AG04450 (cell line): ENCODE measurements at regions not wholly inside any gene's neighbourhood (a gene's known extent, or its start where the extent isn't known, plus 50 kb on each side); places are given as distances from the start of the nearest gene placed in this dataset.

Experiments
- CTCF ChIA-PET: fragments of 300-600, 350-600 bp; formaldehyde crosslinking; extraction: SDS; loops from one replicate; lab custom pipeline; 2022; ENCODE audit warnings: antibody characterized with exemption, inconsistent platforms; lab: Charles Lee
- POLR2A ChIA-PET: fragments of 350-600 bp; formaldehyde crosslinking; extraction: SDS; loops from one replicate; lab custom pipeline; 2021; ENCODE audit warnings: antibody characterized with exemption, inconsistent platforms; lab: Yijun Ruan, JAX
- DNase-seq: peaks from one replicate; pipeline ENCODE4 v3.0.0-alpha.2; 2011; ENCODE audit warnings: low read depth, low spot score
- H3K27ac ChIP-seq: one replicate; pipeline ENCODE4 v1.5.1; 2012; ENCODE audit warnings: low read depth, low read length, control low read depth
- H3K27me3 ChIP-seq: one replicate; pipeline ENCODE4 v1.6.0; 2012; ENCODE audit warnings: low read length; ENCODE audit not compliant: control insufficient read depth, insufficient read depth
- H3K4me3 ChIP-seq: 2 replicates; pipeline ENCODE4 v1.5.1; 2011; ENCODE audit warnings: mild to moderate bottlenecking, low read depth, low read length, control low read depth
- H3K9me3 ChIP-seq: 2 replicates; pipeline ENCODE4 v1.5.1; 2012; ENCODE audit warnings: low read length; ENCODE audit not compliant: control insufficient read depth, insufficient read depth
- TF ChIP-seq, protein P1 (sequence below): IDR thresholded peaks from 2 replicates; pipeline ENCODE4 v1.5.1; 2011; ENCODE audit warnings: low read depth, low read length, control low read depth, inconsistent platforms

DNA sequence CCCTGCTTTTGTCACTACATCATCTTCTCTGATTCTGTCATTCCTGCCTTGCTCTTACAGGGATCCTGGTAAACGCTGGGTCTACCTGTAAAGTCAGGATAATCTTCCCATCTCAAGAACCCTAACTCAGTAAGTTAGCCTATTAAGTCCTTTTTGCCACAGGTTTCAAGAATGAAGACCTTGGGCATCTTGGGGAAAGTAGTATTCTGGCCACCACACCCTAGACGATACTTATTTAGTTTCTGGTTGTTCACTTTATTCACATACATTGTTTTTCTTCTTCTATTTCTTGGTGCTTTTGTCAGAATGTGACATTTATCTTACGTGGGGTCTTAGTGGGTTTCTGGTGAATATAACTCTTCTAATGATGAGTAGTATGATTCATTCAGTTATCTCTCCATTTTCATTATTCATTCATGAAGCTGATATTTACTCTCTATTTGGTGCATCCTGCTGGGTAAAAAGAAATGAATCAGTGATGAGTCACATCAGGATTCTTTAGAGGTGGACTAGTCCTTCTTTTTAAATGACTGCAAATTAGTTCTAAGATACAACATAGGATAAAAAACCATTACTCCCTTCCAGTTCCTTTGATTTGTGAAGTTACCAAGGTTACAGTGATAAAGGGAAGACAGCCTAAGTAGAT is 514.4 kb upstream of the B3GALT2 start:
- CTCF ChIA-PET = interaction anchor here (0.5 kb wide), 1 partner anchor 744 kb away, joined by 5 read pairs; no protein-coding TSS in a partner anchor
- no peak overlapping the region for H3K27ac ChIP-seq
- POLR2A ChIA-PET = interaction anchor here (0.7 kb wide), 1 partner anchor 30 kb away, joined by 5 read pairs; no protein-coding TSS in a partner anchor
- TF ChIP-seq, protein P1, sequence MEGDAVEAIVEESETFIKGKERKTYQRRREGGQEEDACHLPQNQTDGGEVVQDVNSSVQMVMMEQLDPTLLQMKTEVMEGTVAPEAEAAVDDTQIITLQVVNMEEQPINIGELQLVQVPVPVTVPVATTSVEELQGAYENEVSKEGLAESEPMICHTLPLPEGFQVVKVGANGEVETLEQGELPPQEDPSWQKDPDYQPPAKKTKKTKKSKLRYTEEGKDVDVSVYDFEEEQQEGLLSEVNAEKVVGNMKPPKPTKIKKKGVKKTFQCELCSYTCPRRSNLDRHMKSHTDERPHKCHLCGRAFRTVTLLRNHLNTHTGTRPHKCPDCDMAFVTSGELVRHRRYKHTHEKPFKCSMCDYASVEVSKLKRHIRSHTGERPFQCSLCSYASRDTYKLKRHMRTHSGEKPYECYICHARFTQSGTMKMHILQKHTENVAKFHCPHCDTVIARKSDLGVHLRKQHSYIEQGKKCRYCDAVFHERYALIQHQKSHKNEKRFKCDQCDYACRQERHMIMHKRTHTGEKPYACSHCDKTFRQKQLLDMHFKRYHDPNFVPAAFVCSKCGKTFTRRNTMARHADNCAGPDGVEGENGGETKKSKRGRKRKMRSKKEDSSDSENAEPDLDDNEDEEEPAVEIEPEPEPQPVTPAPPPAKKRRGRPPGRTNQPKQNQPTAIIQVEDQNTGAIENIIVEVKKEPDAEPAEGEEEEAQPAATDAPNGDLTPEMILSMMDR = no peak
- H3K27me3 ChIP-seq = no peaks in the 10 kb centered on the region
- no peak for DNase-seq
- H3K4me3 ChIP-seq = no peak overlapping the region
- H3K9me3 ChIP-seq = no peaks in the 10 kb centered on the region

DNA sequence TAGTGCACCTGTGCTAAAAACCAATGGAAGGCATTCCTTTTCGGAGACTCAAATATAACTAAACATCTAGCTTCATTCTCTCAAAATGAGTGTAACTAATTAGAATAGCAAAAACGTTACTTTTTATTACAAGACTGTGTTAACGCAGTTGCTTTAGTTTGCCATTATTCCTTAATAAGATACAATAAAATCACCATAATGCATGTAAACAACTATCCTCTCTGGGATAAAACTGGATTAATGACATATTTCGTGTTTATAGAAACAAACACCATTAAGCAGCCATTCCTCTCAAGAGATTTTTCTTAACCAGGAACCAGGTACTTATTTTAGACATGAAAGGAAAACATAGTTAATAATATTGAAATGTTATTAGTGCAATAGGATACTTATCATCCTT is 512.8 kb upstream of the B3GALT2 start:
- Histone ChIP-seq H3K9me3 (no peaks in the 10 kb centered on the region), H3K27me3 (no peaks in the 10 kb centered on the region), H3K4me3 (no peak overlapping the region), H3K27ac (no peak overlapping the region)
- DNase-seq = no peak
- ChIA-PET CTCF (no interaction called here), POLR2A (no interaction called here)
- TF ChIP-seq, protein P1 = no peak

DNA sequence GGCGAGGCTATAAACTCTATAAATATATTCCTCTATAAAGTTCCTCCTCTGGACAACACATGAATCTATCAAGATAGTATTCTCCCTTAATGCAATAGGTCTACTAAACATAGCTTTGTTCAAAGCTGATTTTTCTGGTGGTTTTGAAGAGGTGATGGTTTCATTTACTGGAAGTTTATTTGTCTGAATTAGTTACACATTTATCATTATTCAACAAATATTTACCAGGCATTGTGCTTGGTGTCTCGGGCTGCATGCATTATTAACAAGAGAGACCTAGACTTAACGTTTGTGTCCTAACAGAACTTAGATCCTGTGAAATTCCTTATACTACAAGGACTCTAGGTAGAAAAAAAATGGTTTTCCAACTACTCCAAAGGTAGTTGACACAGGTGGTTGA is 511.4 kb upstream of the B3GALT2 start:
- ChIA-PET POLR2A (no interaction called here), CTCF (no interaction called here)
- H3K27ac ChIP-seq = no peak overlapping the region
- no peak overlapping the region for H3K4me3 ChIP-seq
- TF ChIP-seq, protein P1 = no peak
- H3K27me3 ChIP-seq = no peaks in the 10 kb centered on the region
- no peaks in the 10 kb centered on the region for H3K9me3 ChIP-seq
- no peak for DNase-seq

DNA sequence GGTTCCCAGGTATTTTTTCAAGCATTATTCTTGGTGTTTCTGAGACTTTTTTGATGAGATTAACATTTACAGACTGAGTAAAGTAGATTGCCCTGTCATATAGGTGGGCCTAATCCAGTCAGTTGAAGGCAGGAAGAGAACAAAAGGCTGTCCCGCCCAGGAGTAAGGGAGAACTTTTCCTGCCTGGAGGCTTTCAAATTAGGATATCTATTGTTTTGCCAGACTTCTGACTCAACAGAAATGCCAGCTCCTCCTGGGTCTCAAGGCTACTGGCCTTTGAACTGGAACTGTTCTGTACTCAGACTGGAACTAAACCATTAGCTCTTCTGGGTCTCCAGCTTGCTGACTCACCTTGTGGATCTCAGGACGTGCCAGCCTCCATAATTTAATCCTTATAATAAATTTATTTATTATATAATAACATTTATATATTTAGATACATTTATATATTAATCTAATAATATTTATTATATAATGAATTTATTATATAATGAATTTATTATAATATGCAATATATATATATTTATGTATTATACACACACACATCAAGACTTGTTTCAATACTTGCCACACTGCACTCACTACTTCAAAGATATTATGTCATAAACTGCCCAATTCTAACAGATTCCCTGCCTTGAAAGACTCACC is 510.8 kb upstream of the B3GALT2 start:
- no peaks in the 10 kb centered on the region for H3K9me3 ChIP-seq
- no peak overlapping the region for H3K27ac ChIP-seq
- H3K27me3 ChIP-seq = no peaks in the 10 kb centered on the region
- TF ChIP-seq, protein P1 = no peak
- ChIA-PET CTCF (no interaction called here), POLR2A (no interaction called here)
- no peak for DNase-seq
- no peak overlapping the region for H3K4me3 ChIP-seq

DNA sequence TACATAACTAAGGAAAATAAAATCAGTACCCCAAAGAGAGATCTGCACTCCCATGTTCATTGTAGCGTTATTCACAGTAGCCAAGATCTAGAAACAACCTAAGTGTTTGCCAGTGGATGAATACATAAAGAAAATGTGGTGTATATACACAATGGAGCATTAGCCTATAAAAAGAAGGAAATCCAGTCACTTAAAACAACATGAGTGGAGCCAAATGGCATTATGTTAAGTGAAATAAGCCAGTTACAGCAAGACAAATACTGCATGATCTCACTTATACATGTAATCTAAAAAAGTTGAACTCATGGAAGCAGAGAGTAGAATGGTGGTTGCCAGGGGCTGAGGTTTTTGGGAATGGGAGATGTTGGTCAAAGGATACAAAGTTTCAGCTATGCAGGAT is 508.3 kb upstream of the B3GALT2 start:
- ChIA-PET CTCF (no interaction called here), POLR2A (no interaction called here)
- DNase-seq = no peak
- no peaks in the 10 kb centered on the region for H3K9me3 ChIP-seq
- TF ChIP-seq, protein P1 = no peak
- H3K27ac ChIP-seq = no peak overlapping the region
- H3K4me3 ChIP-seq = no peak overlapping the region
- H3K27me3 ChIP-seq = no peaks in the 10 kb centered on the region
